ENCODE measurements at regions not wholly inside any gene's neighbourhood (a gene's known extent, or its start where the extent isn't known, plus 50 kb on each side); places are given as distances from the start of the nearest gene placed in this dataset.
"Not testable (repeated sequence)": the region's sequence is repeated elsewhere in the genome, so short reads cannot be mapped to it uniquely, and the experiment has no call there.

DNA sequence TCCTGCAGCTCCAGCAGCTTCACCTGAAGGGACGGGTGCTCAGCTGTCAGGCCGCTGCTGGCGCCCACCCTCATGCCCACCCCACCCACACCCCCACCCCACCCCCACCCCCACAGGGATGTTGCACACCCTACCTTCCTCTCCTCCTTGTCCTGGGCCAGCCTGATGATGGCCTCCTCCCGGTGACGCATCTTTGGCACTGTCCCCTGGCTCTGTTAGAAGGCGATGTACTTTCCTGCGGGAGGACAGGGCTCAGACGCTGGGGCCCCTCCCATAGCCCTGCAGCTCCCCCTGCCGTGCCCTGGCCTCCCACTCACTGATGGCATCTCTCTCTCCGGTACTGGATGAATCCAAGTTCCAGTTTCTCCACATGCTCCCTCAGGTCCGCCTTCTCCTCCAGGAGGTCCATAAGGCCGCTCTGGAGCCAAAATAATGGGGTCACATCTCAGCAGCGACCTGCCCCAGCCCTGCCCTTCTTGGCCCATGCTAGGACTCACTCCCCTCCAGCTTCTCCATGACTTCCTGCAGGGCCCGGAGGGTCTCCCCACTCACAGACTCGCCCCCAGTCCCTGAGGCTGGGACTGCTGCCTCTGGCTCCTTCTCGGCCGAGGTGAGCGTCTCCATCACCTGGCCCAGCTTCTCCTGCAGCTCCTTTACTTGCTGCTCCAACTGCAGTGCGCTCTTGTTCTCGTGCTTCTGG lies 55.2 kb downstream of the GOLGA8B start:
- POLR2A ChIA-PET, CTCF ChIA-PET: not testable (repeated sequence)

GRCh38 chr15:34527641-34528040 lies 55.8 kb downstream of the GOLGA8B start:
- DNase-seq (ENCODE audit: extremely low spot score); CTCF ChIA-PET; POLR2A ChIA-PET: not testable (repeated sequence)

More for the DNA sequence above, 55.2 kb downstream of the GOLGA8B start:
- not testable (repeated sequence) for DNase-seq (ENCODE audit: extremely low spot score)

GRCh38 chr15:34523849-34524248 lies 59.6 kb downstream of the GOLGA8B start:
- DNase-seq (ENCODE audit: extremely low spot score); POLR2A ChIA-PET; CTCF ChIA-PET: not testable (repeated sequence)

DNA sequence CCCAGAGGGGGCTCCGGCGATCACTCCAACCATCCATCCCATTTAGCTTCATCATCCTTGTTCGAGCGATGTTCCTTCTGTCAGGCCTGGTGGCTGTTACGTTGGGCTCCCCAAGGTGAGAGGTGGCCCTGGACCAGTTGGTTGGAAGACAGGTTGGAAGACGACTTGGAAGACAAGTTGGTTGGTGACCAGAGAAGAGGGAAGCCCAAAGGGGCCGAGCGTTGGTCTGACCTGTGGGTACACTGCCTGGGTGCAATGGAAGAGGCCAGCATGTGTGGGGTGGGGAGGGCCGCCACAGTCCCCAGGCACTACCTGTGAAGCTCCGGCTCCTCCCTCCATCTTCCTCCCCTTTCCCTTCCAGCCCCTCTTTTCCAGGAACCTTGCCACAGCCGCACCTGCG lies 60.9 kb downstream of the GOLGA8B start:
- CTCF ChIA-PET; DNase-seq (ENCODE audit: extremely low spot score); POLR2A ChIA-PET: not testable (repeated sequence)

DNA sequence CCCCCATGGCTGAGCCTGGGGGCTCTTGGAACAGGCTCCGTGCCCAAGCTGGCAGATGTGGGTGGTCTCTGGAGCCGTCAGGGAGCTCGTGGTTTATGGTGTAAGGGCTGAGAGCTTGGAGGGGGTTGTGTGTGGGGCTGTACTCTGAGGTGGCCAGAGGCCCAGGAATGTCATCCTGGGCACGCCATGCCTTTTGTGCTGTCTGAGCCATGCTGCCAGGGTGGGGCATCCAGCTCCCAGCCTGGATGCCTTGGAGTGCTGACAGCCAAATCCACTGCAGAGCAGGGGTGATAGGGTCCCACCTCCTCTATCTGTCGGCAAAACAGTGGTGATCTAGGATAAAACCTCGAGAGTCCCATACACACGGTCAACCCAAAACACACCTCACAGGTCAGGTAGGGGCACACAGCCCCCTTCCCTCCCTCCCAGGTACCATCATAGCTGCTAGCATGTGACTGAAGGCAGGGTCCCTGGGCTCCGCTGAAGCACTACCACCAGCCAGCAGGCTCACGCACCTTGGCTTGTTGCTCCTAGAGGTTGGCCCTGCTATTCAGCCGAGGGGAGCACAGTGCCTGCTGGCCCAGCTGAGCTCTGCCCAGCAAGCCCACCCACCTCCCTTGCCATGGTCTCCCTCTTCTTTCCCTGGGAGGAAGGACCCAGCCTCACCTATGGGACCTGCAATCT lies 61.5 kb downstream of the GOLGA8B start:
- DNase-seq (ENCODE audit: extremely low spot score); POLR2A ChIA-PET; CTCF ChIA-PET: not testable (repeated sequence)

DNA sequence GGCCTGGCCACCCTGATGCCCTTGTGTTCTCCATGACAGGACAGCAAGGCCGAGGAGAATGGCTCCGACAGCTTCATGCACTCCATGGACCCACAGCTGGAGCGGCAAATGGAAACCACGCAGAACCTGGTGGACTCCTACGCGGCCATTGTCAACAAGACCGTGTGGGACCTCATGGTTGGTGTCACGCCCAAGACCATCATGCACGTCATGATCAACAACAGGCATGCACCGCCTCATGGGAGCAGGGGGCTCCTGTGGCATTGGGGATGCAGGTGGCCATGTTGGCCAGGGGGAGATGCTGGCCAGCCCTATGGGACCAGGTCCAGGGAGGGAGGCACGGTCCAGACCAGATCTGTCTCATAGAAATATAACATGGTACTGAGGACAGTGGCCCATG lies 62.9 kb downstream of the GOLGA8B start:
- TF ChIP-seq, protein P1, sequence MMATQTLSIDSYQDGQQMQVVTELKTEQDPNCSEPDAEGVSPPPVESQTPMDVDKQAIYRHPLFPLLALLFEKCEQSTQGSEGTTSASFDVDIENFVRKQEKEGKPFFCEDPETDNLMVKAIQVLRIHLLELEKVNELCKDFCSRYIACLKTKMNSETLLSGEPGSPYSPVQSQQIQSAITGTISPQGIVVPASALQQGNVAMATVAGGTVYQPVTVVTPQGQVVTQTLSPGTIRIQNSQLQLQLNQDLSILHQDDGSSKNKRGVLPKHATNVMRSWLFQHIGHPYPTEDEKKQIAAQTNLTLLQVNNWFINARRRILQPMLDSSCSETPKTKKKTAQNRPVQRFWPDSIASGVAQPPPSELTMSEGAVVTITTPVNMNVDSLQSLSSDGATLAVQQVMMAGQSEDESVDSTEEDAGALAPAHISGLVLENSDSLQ (IDR thresholded peaks at IDR 0.05): no peak
- TF ChIP-seq NFRKB (IDR thresholded peaks at IDR 0.05) (no peak), CTBP1 (IDR thresholded peaks at IDR 0.05; ENCODE audit: borderline replicate concordance) (no peak), TARDBP (IDR thresholded peaks at IDR 0.05) (no peak), HDGF (IDR thresholded peaks at IDR 0.05; ENCODE audit: borderline replicate concordance) (no peak), L3MBTL2 (conservative IDR thresholded peaks at IDR 0.05) (no peak), FOXM1 (IDR thresholded peaks at IDR 0.05; ENCODE audit: borderline replicate concordance) (no peak)
- CTCF ChIA-PET: no interaction called here
- no peak for DNase-seq (ENCODE audit: extremely low spot score)
- POLR2A ChIA-PET: no interaction called here

GRCh38 chr15:34520010-34520409 lies 63.4 kb downstream of the GOLGA8B start:
- DNase-seq (ENCODE audit: extremely low spot score); CTCF ChIA-PET; POLR2A ChIA-PET: not testable (repeated sequence)

GRCh38 chr15:34514251-34514670 lies 69.2 kb downstream of the GOLGA8B start:
- TF ChIP-seq ZNF384 (IDR thresholded peaks at IDR 0.05) (no peak), L3MBTL2 (conservative IDR thresholded peaks at IDR 0.05) (no peak), HDGF (IDR thresholded peaks at IDR 0.05; ENCODE audit: borderline replicate concordance) (no peak), LEF1 (IDR thresholded peaks at IDR 0.05; ENCODE audit: borderline replicate concordance) (no peak), ARNT (IDR thresholded peaks at IDR 0.05) (no peak), SP1 (IDR thresholded peaks at IDR 0.05) (no peak)
- ChIA-PET POLR2A (interaction anchor here (1.4 to 1.5 kb wide), 2 partner anchors 12 to 73 kb away, joined by 3 to 7 read pairs; no protein-coding TSS in a partner anchor), CTCF (interaction anchor here (0.8 kb wide), 1 partner anchor 452 kb away, joined by 3 read pairs; no protein-coding TSS in a partner anchor)
- DNase-seq (ENCODE audit: extremely low spot score): peak; percentile 13

GRCh38 chr15:34512628-34513027 lies 70.8 kb downstream of the GOLGA8B start:
- no peak for TF ChIP-seq LEF1 (IDR thresholded peaks at IDR 0.05; ENCODE audit: borderline replicate concordance)
- no peak for TF ChIP-seq FOXA1 (IDR thresholded peaks at IDR 0.05)
- TF ChIP-seq BHLHE40 (IDR thresholded peaks at IDR 0.05; ENCODE audit: borderline replicate concordance): no peak
- TF ChIP-seq FOXM1 (IDR thresholded peaks at IDR 0.05; ENCODE audit: borderline replicate concordance): no peak
- no peak for TF ChIP-seq TARDBP (IDR thresholded peaks at IDR 0.05)
- TF ChIP-seq ARNT (IDR thresholded peaks at IDR 0.05): no peak
- no peak for TF ChIP-seq NFRKB (IDR thresholded peaks at IDR 0.05)
- no peak for DNase-seq (ENCODE audit: extremely low spot score)
- ChIA-PET POLR2A (no interaction called here), CTCF (no interaction called here)

DNA sequence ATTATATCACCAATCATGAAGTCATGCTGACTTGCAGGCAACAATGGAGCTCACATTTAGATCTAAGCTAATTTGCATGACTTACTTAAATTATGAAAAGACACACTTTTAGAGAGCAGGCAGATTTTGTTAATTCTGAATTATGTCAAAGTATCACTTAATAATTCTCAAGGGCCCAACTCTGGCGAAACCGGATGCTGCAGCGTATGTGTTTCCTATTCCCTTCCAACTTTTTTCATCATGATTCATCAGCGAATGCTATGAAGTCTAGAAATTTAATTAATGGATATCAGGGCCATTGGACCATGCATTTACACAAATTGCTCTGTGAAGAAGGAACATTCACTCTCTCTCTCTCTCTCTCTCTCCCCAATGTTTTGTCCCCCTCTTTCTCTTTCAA lies 63.5 kb upstream of the GOLGA8A start:
- CTCF ChIA-PET: no interaction called here
- POLR2A ChIA-PET: no interaction called here
- TF ChIP-seq HDGF (IDR thresholded peaks at IDR 0.05; ENCODE audit: borderline replicate concordance) (no peak), FOXK2 (IDR thresholded peaks at IDR 0.05) (no peak), NFRKB (IDR thresholded peaks at IDR 0.05) (no peak), LEF1 (IDR thresholded peaks at IDR 0.05; ENCODE audit: borderline replicate concordance) (no peak), L3MBTL2 (conservative IDR thresholded peaks at IDR 0.05) (no peak), ZNF384 (IDR thresholded peaks at IDR 0.05) (no peak), FOXM1 (IDR thresholded peaks at IDR 0.05; ENCODE audit: borderline replicate concordance) (no peak), SP1 (IDR thresholded peaks at IDR 0.05) (no peak), CTBP1 (IDR thresholded peaks at IDR 0.05; ENCODE audit: borderline replicate concordance) (no peak), SUZ12 (IDR thresholded peaks at IDR 0.05) (no peak), FOXA1 (IDR thresholded peaks at IDR 0.05) (no peak)
- TF ChIP-seq, protein P1 (IDR thresholded peaks at IDR 0.05): no peak
- no peak for DNase-seq (ENCODE audit: extremely low spot score)
